GM18519 (cell line): ENCODE measurements at regions not wholly inside any gene's neighbourhood (a gene's known extent, or its start where the extent isn't known, plus 50 kb on each side); places are given as distances from the start of the nearest gene placed in this dataset.
"Not testable (repeated sequence)": the region's sequence is repeated elsewhere in the genome, so short reads cannot be mapped to it uniquely, and the experiment has no call there.

Source experiments
- ATAC-seq: cut with Tn5 transposase; IDR thresholded peaks from one replicate; pipeline ENCODE4 v1.9.1; 2021; ENCODE audit warnings: mild to moderate bottlenecking, moderate library complexity; ENCODE audit not compliant: unreplicated experiment, low FRiP score

GRCh38 chr12:13328535-13328934 is 132.0 kb downstream of the EMP1 start:
- ATAC-seq, result no peak

DNA sequence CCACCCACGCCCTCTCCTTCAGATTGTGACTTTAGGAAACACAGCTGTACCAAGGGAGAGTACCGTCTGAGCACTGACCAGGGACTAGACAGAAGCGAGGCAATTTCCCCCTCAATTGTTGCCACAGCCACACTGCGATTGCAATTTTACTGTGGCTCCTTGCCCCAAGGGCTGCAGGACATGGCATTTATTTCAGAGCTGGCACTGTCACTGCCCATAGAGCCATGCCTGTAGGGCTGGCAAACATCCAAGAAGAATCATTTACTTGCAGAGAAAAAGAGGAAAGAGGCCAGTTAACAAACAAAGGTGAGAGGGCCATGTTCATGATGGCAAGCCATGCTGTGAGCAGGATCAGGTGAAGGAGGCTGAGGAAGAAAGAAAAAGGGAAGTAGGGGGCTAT is 129.6 kb downstream of the EMP1 start:
- ATAC-seq, result no peak

DNA sequence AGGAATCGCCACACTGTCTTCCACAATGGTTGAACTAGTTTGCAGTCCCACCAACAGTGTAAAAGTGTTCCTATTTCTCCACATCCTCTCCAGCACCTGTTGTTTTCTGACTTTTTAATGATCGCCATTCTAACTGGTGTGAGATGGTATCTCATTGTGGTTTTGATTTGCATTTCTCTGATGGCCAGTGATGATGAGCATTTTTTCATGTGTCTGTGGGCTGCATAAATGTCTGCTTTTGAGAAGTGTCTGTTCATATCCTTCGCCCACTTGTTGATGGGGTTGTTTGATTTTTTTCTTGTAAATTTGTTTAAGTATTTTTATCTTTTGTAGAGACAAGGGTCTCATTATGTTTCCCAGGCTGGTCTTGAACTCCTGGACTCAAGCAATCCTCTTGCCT is 128.5 kb downstream of the EMP1 start:
- not testable (repeated sequence) for ATAC-seq

DNA sequence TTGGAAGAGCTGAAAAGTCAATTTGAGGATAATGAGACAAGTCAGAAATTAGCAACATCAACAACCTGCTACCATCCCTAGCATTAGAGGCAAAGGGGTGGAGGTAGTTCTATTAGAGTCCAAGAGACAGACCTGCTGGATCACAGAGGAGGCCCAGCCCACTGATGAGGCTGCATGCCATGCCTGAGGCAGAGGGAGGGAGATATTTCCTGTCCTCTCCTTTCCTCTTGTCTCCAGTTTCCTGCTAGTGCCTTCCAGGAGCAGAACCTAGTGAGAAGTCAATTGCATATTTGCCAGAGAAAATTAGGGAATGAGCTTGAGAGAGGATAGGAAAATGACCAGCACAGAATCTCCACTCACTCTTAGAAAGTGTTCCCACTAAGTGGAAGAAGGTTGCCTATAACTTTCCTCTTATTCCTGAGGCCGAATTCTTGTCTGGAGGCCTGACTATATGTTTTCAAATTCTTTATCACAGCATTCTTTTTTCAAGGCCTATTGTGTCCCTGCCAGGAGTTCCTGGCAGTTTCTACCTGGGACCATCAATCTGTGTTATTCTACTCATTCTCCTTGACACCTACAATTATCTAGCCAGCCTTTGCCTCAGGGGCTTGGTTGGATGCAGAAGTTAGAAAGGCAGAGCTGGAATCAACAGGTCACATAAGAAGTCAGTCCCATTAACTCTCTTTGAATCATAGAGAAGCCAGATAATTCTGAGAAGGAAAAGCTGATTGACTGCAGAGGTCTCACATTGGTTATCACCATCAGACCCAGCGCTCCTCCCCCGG is 121.9 kb downstream of the EMP1 start:
- no peak for ATAC-seq

GRCh38 chr12:13316587-13317246 is 120.2 kb downstream of the EMP1 start:
- no peak for ATAC-seq

DNA sequence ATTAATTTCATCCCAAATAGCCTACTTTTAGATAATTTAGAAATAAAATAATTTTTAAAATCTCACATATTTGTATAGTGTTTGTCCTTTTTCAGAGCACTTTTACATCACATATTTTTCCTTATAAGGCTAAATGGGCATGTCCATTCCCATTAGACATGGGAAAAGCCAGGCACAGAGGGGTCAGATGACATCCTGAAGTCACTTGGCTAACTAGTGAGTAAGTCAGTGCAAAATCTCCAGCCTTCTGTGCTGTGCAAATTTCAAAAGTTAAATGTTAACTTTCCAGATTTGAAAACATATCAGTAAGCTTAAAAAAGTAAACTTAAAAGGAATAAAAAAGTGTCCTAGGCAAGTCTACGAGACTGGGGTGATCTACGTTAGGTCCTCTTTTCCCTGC is 117.4 kb downstream of the EMP1 start:
- no peak for ATAC-seq

DNA sequence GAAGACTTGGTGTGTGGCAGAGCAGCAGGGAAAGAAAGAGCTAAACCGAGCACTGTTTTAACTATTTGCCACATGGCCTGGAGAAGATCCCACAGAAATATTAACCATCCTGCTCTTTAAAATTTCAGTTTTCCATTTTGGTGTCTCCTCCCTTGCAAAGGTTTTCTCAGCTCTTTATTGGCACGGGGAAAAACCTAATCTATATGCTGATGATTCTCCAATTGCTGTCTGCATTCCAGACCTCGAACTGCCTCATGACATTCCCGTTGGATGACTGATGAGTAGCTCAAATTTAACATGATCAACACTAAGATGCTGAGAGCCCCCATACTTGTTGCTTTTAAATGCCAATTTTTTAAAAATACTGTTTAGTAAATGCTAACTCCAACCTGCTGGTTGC is 115.0 kb downstream of the EMP1 start:
- ATAC-seq, result no peak

DNA sequence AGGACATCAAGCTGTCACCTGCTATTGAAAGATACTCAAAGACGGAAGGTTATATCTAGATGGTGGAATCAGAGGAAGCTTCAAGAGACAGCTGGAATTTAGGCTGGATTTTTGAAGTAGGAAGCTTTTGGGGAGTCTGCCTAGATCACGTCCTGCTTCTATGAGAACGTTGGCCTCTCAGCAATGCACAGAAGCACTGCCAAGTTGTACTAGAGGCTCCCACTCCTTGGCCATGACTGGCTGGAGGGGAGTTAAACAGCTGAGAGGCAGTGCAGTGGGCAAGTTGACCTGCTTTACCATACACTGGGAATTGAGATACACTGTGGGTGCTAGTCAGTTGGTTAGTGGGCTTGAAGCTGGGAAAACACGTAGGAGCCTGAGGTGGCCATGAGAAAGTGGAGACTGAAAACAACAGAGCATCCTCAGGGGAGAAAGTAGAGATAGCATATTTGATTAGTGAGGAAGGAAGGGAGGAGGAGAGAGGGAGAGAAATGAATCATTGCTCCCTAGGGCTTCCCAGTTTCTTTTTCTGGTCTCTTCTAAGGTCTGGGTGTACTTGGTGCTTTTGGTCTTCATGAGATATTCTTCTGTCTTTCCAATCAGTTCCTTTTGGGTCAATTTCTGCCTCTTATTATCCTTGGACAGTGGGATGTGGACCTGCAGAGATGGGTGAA is 110.8 kb downstream of the EMP1 start:
- no peak for ATAC-seq

DNA sequence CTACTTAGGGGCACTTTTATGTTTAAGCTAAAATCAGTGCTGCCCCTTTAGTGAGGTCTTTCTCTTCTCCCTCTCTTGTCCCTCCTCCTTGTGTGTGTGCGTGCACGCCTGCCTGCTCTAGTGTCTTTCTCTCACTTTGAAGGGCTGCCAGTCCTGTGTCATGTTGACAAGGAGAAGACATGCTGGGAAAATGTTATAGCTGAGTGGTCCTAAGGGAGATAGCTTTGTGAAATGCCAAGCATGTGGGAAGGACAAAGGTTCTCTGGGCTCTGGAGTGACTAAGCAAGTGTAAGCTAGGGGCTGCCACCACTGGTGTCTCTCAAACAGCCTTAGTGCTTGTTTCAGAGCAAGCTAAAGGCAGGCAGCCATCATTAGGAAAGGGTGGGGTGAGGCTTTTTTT is 108.4 kb downstream of the EMP1 start:
- ATAC-seq, result no peak

GRCh38 chr12:13299457-13299856 is 102.9 kb downstream of the EMP1 start:
- no peak for ATAC-seq

- ATAC-seq, result no peak
These were observed 96.6 kb downstream of the EMP1 start for GRCh38 chr12:13293096-13293495.

- no peak for ATAC-seq
These were observed 93.2 kb downstream of the EMP1 start for GRCh38 chr12:13289653-13290289.

DNA sequence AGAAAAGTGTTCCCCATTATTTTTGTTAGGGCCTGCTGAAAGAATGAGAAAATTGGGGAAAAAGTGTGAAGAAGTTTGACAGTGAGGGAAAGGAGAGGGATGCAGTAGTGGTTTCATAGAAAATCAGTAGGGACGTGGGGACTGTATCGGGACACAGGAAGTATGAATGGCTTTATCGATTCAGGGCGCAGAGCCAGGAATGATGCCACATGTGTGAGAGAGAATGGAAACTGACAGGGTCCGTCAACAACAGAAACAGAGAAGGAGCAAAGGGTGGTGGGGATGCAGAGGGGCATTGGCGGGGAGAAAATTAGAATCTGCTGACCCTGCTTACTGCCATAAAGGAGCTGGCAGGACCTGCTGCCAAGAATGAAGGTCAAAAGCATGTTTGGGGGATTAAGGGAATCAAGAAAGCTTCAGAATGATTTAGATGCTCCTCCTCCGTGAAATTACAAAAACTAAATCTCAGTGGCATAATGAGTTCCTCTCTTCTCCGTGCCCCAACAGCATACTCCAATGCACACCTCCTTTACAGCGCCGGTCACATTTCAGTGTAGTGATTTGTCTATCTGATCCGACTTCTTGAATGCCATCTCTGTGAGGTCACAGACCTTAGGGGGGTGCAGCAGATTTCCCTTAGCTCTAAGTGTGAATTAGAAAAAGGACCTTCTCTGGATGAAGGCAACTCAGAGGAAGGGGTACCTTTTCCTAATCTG is 92.6 kb downstream of the EMP1 start:
- no peak for ATAC-seq

GRCh38 chr12:13288501-13288900 is 92.0 kb downstream of the EMP1 start:
- no peak for ATAC-seq

DNA sequence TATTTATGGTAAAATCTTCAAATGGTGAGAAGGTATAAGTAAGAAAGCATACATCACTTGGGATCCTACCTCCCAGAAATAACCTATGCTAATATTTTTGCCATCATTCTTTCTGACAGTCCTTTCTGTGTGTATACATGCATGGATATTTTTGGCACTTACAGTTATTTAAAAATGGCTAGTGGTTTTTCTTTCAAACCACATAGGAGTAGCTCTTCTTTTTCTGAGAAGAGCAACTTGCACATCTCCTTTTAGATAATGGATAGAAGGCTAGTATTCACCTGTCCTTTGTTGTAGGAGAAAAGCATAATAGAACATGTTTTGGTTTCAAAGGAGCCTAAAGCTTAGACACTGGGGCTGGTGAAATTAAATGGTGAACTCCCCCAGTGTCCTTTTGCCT is 87.3 kb downstream of the EMP1 start:
- ATAC-seq, result no peak

DNA sequence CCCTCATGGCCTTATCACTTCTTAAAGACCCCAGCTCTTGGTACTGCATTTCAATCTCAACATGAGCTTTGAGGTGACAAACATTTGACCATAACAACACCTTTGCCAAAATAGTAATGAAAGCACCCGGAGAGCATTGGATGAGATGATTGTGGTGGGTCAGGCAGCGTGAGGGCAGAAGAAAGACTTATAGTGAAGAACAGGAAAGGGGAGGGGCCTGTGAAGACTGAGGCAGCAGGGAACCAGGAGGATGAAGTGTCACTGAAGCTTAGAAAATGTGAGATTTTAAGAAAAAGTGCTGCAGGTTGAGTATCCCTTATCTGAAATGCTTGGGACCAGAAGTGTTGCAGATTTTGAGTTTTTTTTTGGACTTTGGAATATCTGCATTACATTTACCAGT is 86.3 kb downstream of the EMP1 start:
- no peak for ATAC-seq

- ATAC-seq, result peak; percentile 49
These were observed 81.8 kb downstream of the EMP1 start for GRCh38 chr12:13278249-13278787.

DNA sequence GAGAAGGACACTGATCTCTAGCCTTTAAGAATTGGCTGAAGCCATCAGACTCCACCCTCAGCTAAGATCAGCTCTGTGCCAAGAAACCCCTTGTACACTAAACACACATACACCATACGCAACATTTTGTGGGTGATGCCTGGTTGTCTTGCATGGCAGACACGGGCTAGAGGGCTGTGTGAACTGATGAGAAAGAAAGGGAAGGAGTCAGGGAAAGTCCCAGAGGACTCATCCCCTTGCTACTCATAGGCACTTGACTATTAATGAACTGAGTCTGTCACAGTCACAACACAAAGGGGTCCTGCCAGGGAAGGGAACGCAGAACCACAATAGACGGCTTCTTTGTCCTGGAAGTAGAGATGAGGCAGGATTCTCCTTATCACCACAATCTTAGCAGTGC is 80.8 kb downstream of the EMP1 start:
- ATAC-seq, result no peak

DNA sequence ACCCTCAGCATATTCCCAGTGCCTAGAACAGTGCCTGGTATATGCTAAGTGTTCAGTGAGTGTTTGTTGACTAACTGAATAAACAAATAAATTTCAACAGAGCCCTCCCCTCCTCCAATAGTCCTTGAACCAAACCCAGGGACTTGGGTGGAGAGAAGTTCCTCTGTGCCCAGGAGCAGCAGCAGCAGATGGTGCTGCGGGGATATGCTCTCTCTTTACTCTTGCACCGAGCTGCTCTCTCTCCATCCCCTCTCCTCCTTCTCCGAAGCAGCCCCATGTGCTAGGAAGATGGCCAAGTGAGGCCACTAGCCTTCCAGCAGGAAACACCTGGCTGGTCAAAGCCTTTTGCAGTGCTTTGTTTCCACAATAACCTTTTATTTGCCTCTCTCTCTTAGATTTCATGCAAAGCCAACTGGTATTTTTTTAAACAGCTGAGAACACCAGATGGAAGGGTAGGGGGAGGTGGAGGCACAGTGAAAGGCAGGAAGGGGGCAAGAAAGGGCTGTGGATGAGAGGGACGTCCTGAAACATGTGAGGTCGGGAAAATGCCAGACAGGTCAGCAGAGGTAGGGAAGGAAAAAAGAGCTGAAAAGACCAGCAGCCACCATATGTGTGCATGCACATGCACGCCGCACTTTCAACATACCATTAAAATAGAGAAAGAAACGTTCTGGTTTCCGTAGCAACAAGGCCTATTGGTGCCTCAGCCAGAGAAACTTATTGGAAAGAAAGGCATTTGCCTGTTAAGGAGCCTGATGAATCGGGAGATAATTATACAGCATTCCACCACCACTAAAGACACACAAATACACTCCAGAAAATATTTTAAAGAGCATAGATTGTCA is 78.9 kb downstream of the EMP1 start:
- ATAC-seq, result no peak
